Fibroblast of the aortic adventitia (primary cell): ENCODE measurements at regions not wholly inside any gene's neighbourhood (a gene's known extent, or its start where the extent isn't known, plus 50 kb on each side); places are given as distances from the start of the nearest gene placed in this dataset.

Experiments used
- DNase-seq: peaks from one replicate; pipeline ENCODE4 v3.0.0-alpha.2; 2010; ENCODE audit warnings: low read depth
- H3K4me3 ChIP-seq: 2 replicates; pipeline ENCODE4 v1.5.1; 2011; ENCODE audit warnings: low read depth, mild to moderate bottlenecking, control low read depth, low read length, moderate library complexity
- TF ChIP-seq, protein P1 (sequence below): IDR thresholded peaks from 2 replicates; pipeline ENCODE4 v1.5.1; 2011; ENCODE audit warnings: mild to moderate bottlenecking, low read length, control low read depth, inconsistent platforms; ENCODE audit not compliant: insufficient read depth

GRCh38 chr3:72259755-72260587 is 475.0 kb upstream of the PROK2 start:
- TF ChIP-seq, protein P1, sequence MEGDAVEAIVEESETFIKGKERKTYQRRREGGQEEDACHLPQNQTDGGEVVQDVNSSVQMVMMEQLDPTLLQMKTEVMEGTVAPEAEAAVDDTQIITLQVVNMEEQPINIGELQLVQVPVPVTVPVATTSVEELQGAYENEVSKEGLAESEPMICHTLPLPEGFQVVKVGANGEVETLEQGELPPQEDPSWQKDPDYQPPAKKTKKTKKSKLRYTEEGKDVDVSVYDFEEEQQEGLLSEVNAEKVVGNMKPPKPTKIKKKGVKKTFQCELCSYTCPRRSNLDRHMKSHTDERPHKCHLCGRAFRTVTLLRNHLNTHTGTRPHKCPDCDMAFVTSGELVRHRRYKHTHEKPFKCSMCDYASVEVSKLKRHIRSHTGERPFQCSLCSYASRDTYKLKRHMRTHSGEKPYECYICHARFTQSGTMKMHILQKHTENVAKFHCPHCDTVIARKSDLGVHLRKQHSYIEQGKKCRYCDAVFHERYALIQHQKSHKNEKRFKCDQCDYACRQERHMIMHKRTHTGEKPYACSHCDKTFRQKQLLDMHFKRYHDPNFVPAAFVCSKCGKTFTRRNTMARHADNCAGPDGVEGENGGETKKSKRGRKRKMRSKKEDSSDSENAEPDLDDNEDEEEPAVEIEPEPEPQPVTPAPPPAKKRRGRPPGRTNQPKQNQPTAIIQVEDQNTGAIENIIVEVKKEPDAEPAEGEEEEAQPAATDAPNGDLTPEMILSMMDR: no peak
- no peak overlapping the region for H3K4me3 ChIP-seq
- no peak for DNase-seq

GRCh38 chr3:72258361-72259141 is 473.6 kb upstream of the PROK2 start:
- H3K4me3 ChIP-seq: no peak overlapping the region
- DNase-seq: no peak
- TF ChIP-seq, protein P1: no peak

- no peak overlapping the region for H3K4me3 ChIP-seq
- TF ChIP-seq, protein P1: no peak
- no peak for DNase-seq
Observed at GRCh38 chr3:72257738-72258137, 472.8 kb upstream of the PROK2 start.

- TF ChIP-seq, protein P1: no peak
- H3K4me3 ChIP-seq: no peak overlapping the region
- DNase-seq: no peak
Observed at GRCh38 chr3:72257203-72257602, 472.3 kb upstream of the PROK2 start.

DNA sequence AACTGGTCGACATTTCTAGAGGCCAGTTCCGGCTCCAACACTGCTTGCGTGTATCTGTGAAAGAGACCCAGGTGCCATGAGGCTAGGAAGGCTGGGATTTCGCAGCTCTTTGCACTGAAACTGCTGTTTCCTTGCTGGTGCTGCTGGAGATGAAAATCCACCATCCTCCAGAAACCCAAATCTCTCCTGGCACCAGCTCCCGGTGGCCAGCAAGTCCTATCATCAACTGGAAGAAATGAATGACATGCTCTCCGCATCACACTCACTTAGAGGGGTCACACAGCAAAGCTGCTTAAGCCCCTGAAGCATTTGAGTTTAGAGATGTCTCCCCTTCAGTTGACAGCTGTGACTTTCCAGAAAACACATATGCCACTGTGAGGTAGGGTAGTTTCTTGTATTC is 471.8 kb upstream of the PROK2 start:
- H3K4me3 ChIP-seq: no peak overlapping the region
- DNase-seq: no peak
- TF ChIP-seq, protein P1: no peak

DNA sequence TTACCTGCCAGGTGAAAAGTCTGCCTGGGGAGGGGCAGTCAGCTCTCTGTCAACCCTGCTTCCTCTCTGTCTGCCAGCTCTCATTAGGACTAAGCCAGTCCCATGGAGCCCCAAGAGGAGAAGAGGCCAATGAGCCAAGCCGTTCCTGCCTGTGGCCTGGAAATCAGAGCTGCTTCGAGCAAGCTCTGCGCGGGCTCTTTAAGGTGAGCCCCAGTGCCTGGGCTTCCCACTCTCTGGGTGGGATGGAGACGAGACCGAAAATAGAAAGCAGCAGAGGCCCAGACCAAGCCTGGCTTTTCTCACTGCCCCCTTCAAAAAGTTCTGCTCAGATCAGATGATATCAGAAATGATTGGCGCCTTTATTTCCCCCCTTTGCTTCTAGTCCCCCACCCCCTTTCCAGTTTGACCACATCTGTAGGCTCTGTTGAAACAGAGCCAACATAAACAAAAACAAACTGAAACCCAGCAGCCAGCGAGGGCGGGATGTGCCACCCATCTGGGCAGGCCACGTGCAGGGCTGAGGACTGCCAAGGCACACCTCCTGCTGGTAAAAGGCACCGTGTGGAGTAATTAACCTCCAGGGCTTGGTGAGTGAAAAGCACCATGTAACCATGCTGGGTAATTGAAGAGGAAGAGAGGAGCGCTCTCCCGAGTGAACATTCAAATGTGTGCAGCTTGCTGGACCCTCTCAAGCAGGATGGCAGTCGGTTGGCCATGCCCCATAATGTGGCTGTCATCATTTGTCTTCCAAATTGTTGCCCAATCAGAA is 471.0 kb upstream of the PROK2 start:
- no peak overlapping the region for H3K4me3 ChIP-seq
- DNase-seq: no peak
- TF ChIP-seq, protein P1: no peak
